ENCODE measurements at regions not wholly inside any gene's neighbourhood (a gene's known extent, or its start where the extent isn't known, plus 50 kb on each side); places are given as distances from the start of the nearest gene placed in this dataset.

- TF ChIP-seq NR2C2 (CRISPR knock-in tag; IDR thresholded peaks at IDR 0.05) (no peak), NR2C2 (tag; IDR thresholded peaks at IDR 0.05) (no peak), MEF2D (tag; conservative IDR thresholded peaks at IDR 0.05; ENCODE audit: low read depth) (no peak), CBX3 (IDR thresholded peaks at IDR 0.05; ENCODE audit: borderline replicate concordance in 1 of 2, low read length in 2 of 2) (no peak), SMARCE1 (IDR thresholded peaks at IDR 0.05) (no peak), LEF1 (IDR thresholded peaks at IDR 0.05) (no peak), USF2 (CRISPR knock-in tag; IDR thresholded peaks at IDR 0.05) (no peak), CBX8 (IDR thresholded peaks at IDR 0.05; ENCODE audit: borderline replicate concordance, extremely low read depth, low read depth, low read length, poor library complexity, severe bottlenecking) (no peak), NFRKB (IDR thresholded peaks at IDR 0.05; ENCODE audit: low read depth) (no peak)
- TF ChIP-seq, protein P1, sequence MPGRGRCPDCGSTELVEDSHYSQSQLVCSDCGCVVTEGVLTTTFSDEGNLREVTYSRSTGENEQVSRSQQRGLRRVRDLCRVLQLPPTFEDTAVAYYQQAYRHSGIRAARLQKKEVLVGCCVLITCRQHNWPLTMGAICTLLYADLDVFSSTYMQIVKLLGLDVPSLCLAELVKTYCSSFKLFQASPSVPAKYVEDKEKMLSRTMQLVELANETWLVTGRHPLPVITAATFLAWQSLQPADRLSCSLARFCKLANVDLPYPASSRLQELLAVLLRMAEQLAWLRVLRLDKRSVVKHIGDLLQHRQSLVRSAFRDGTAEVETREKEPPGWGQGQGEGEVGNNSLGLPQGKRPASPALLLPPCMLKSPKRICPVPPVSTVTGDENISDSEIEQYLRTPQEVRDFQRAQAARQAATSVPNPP (IDR thresholded peaks at IDR 0.05; ENCODE audit: borderline replicate concordance, insufficient read depth, insufficient read length), result no peak
- TF ChIP-seq, protein P2, sequence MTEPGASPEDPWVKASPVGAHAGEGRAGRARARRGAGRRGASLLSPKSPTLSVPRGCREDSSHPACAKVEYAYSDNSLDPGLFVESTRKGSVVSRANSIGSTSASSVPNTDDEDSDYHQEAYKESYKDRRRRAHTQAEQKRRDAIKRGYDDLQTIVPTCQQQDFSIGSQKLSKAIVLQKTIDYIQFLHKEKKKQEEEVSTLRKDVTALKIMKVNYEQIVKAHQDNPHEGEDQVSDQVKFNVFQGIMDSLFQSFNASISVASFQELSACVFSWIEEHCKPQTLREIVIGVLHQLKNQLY (CRISPR knock-in tag; conservative IDR thresholded peaks at IDR 0.05), result no peak
Measured at GRCh38 chr4:147090486-147090885, 144.8 kb upstream of the TTC29 start.
